MG63 (cell line): ENCODE measurements at regions not wholly inside any gene's neighbourhood (a gene's known extent, or its start where the extent isn't known, plus 50 kb on each side); places are given as distances from the start of the nearest gene placed in this dataset.
A peak's percentile ranks its signal among the peaks of the same experiment; 100 is the strongest.

ENCODE experiments used
- DNase-seq: peaks from one replicate; pipeline ENCODE4 v3.0.0-alpha.2; 2020
- H3K27me3 ChIP-seq: fragments of 250-450 bp; sonication (Bioruptor Pico); 2 replicates; pipeline ENCODE4 v1.5.1; 2020; ENCODE audit warnings: mild to moderate bottlenecking, moderate library complexity
- H3K36me3 ChIP-seq: fragments of 250-450 bp; sonication (Bioruptor Pico); 2 replicates; pipeline ENCODE4 v1.5.1; 2020; ENCODE audit warnings: mild to moderate bottlenecking, moderate library complexity
- H3K4me3 ChIP-seq: fragments of 250-450 bp; sonication (Bioruptor Pico); 2 replicates; pipeline ENCODE4 v1.5.1; 2020; ENCODE audit warnings: mild to moderate bottlenecking, moderate library complexity
- H3K9me3 ChIP-seq: fragments of 250-450 bp; sonication (Bioruptor Pico); 2 replicates; pipeline ENCODE4 v1.5.1; 2020; ENCODE audit warnings: mild to moderate bottlenecking, moderate library complexity

GRCh38 chr20:57009355-57009754, 257.1 kb downstream of the BMP7 start:
- Histone ChIP-seq H3K9me3 (no peaks in the 10 kb centered on the region), H3K27me3 (no peaks in the 10 kb centered on the region; the same call in 1 of the 2 replicates), H3K4me3 (no peak overlapping the region), H3K36me3 (no peaks in the 10 kb centered on the region)
- DNase-seq = no peak

GRCh38 chr20:57009775-57010174, 256.7 kb downstream of the BMP7 start:
- H3K27me3 ChIP-seq = no peaks in the 10 kb centered on the region; the same call in 1 of the 2 replicates
- H3K9me3 ChIP-seq = no peaks in the 10 kb centered on the region
- DNase-seq = no peak
- no peaks in the 10 kb centered on the region for H3K36me3 ChIP-seq
- no peak overlapping the region for H3K4me3 ChIP-seq

DNA sequence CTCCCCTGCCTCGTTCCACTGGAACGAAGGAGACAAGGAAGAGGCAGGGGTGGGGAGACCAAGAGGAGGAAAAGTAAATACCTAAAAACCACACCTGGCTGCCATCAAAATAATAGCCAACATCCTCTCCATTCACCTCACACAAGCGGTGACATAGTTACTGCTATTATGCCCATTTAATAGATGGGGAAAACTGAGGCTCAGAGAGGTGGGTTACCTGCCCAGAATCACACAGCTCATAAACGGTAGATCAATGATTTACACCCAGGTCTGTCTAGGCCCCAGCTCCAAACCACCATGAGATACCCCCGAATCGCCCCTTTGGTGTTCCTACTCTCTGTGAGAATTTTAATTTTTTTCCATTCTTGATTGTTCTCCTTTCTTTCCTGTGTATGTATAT, 253.8 kb downstream of the BMP7 start:
- H3K36me3 ChIP-seq = no peaks in the 10 kb centered on the region
- no peaks in the 10 kb centered on the region for H3K9me3 ChIP-seq
- no peak overlapping the region for H3K4me3 ChIP-seq
- H3K27me3 ChIP-seq = no peaks in the 10 kb centered on the region
- DNase-seq = no peak

DNA sequence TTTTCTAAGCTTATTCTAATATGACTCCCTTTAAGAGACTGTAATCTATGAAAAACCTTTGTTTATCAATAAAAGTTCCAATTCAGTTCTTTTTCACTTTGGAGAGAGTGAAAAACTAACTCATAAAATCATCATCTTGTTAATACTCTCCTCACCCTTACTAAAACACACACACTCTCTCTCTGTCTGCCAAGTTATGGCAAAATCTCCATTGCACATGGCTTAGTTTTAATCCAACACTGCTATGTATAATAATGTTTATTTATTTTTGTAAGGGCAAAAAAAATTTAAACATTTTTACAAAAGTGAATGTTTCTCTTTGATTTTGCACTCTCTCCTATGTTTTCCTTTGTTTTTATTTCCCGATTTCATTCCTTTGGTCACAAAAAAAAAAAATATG, 253.2 kb downstream of the BMP7 start:
- DNase-seq = no peak

DNA sequence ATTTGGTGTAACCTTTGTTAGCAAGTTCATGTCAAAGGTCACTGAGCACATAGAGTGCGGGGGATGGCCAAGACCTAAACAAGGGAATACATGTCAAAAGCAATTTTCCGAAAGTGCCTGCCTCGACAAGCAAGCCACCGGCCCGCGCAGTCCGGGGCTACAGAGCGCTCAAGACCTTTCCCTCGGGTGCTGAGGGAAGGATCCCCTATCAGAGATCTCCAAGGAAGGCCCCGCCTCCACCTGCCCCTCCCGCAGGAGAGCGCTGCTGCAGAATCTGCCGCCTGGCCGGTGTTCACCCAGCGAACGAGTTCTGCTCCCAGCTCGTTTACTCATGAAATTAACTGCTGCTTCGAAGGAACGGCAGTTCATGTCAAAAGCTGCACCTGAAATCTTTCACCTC, 252.7 kb downstream of the BMP7 start:
- Histone ChIP-seq H3K9me3 (no peaks in the 10 kb centered on the region), H3K36me3 (no peaks in the 10 kb centered on the region), H3K27me3 (no peaks in the 10 kb centered on the region), H3K4me3 (no peak overlapping the region)
- no peak for DNase-seq

More for the DNA sequence above, 253.2 kb downstream of the BMP7 start:
- H3K4me3 ChIP-seq = no peak overlapping the region
- H3K9me3 ChIP-seq = no peaks in the 10 kb centered on the region
- H3K27me3 ChIP-seq = no peaks in the 10 kb centered on the region
- no peaks in the 10 kb centered on the region for H3K36me3 ChIP-seq

- DNase-seq = no peak
- Histone ChIP-seq H3K36me3 (no peaks in the 10 kb centered on the region), H3K27me3 (no peaks in the 10 kb centered on the region), H3K4me3 (no peak overlapping the region), H3K9me3 (no peaks in the 10 kb centered on the region; the same call in 1 of the 2 replicates)
These were observed 246.1 kb downstream of the BMP7 start for GRCh38 chr20:57020364-57020763.

DNA sequence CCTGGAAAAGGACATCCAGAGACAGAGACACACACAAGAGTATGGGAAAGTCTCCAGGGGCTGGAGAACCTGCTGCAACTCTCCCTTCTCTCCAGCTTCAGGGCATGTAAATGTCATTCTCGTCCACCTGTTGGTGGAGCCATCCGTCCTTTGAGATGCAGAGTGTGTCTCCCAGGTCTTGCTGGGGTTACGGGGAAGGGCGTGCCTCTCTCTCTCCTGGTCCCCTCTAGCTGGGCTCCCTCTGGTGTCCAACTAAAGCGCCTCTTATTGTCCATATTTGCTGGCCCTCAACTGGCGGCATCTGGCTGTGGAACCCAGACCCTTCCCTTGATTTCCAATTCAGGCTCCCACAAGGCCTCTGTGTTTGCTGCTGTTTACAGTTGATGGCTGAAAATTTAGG, 244.1 kb downstream of the BMP7 start:
- no peak for DNase-seq
- H3K9me3 ChIP-seq = no peaks in the 10 kb centered on the region; the same call in 1 of the 2 replicates
- no peaks in the 10 kb centered on the region for H3K36me3 ChIP-seq
- no peaks in the 10 kb centered on the region for H3K27me3 ChIP-seq
- H3K4me3 ChIP-seq = no peak overlapping the region

- Histone ChIP-seq H3K36me3 (no peaks in the 10 kb centered on the region), H3K4me3 (no peak overlapping the region), H3K9me3 (no peaks in the 10 kb centered on the region; the same call in 1 of the 2 replicates), H3K27me3 (no peaks in the 10 kb centered on the region)
- no peak for DNase-seq
These were observed 243.4 kb downstream of the BMP7 start for GRCh38 chr20:57023007-57023406.

- no peak for DNase-seq
- H3K4me3 ChIP-seq = no peak overlapping the region
- H3K9me3 ChIP-seq = no peaks in the 10 kb centered on the region; the same call in 1 of the 2 replicates
- no peaks in the 10 kb centered on the region for H3K36me3 ChIP-seq
- no peaks in the 10 kb centered on the region for H3K27me3 ChIP-seq
These were observed 242.4 kb downstream of the BMP7 start for GRCh38 chr20:57023997-57024396.

GRCh38 chr20:57024849-57025248, 241.6 kb downstream of the BMP7 start:
- DNase-seq = no peak
- no peaks in the 10 kb centered on the region for H3K27me3 ChIP-seq

DNA sequence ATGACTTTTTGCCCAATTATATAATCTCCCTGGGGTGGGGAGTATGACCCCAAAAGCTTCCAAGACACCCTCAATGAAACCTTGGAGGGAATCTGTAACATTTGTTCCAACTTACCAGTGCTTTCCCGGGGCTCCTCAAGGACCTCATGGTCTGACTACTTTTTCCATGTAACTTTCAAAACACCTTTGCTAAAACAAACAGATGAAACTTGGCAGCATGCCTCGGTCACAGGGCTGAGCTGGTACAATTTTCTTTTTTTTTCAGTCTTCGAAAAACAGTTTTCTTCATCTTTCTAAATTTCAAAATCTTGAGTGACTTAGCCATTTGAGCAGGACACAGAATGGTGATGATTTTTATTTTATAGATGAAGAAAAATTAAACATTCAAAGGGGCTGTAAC, 241.2 kb downstream of the BMP7 start:
- no peaks in the 10 kb centered on the region; the same call in 1 of the 2 replicates for H3K9me3 ChIP-seq
- H3K27me3 ChIP-seq = no peaks in the 10 kb centered on the region
- no peaks in the 10 kb centered on the region for H3K36me3 ChIP-seq
- no peak overlapping the region for H3K4me3 ChIP-seq
- DNase-seq = no peak

More at GRCh38 chr20:57024849-57025248, 241.6 kb downstream of the BMP7 start:
- no peak overlapping the region for H3K4me3 ChIP-seq
- H3K36me3 ChIP-seq = no peaks in the 10 kb centered on the region
- H3K9me3 ChIP-seq = no peaks in the 10 kb centered on the region; the same call in 1 of the 2 replicates

GRCh38 chr20:57025666-57026224, 240.7 kb downstream of the BMP7 start:
- no peak for DNase-seq
- H3K4me3 ChIP-seq = no peak overlapping the region
- H3K27me3 ChIP-seq = no peaks in the 10 kb centered on the region
- no peaks in the 10 kb centered on the region; the same call in 1 of the 2 replicates for H3K9me3 ChIP-seq
- H3K36me3 ChIP-seq = no peaks in the 10 kb centered on the region

DNA sequence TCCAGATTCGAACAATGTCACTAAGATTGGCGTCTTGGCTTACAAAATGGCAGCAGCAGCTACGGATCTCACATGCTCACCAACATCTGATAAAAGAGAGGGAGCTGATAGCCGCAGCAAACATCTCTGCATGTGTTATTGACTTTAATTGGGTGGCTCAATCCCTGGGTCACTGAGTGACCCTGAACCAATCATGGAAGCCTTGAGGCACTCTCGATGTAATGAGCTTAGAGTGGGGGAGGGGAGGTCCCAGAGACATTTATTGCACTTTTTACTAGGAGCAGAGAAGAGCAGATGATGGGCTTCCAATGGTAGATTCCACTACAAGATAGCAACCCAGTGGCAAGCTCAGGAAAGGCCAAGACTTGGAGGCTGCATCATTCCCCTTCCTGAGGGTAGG, 238.7 kb downstream of the BMP7 start:
- H3K36me3 ChIP-seq = no peaks in the 10 kb centered on the region
- H3K27me3 ChIP-seq = no peaks in the 10 kb centered on the region
- no peak for DNase-seq
- no peak overlapping the region for H3K4me3 ChIP-seq
- no peaks in the 10 kb centered on the region; the same call in 1 of the 2 replicates for H3K9me3 ChIP-seq

DNA sequence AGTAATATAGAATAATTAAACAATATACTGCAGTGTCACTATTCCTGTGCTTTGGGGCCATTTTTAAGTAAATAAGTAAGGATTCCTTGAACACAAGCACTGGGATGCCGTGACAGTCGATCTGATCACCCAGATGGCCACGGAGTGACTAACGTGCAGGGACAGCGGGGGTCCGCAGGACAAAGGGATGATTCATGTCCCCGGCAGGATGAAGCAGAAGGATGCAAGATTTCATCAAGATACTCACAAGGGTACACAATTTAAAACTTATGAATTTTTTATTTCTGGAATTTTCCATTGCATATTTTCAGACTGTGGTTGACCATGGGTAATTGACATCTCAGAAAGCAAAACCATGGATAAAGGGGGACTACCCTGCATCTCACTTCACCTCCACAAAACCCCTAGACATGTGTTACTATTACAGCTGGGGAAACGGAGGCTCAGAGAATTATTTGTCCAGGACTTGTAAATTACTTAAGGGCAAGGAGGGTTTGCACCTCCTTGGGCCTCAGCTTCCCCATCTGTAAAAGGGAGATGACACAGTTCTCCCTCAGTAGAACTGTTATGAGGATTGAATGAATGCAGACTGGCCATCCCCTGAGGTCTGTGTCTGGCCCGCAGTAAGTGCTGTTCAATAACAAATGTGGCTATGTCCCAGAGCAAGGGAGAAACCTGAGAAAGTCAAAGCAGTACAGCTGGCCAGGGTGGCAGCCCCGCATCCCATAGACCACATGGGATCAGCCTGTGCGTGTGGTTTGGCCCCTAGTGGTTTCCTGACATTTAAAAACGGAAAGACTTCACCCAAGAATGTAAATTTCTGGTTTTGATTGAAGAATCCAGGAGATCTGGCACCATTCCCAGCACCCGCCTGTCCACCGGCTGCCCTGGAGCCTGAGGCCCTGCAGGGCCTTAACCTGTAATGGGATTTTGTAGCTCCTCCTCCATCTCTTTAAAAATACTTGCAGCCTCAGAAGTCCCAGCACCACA, 235.5 kb downstream of the BMP7 start:
- Histone ChIP-seq H3K36me3 (no peaks in the 10 kb centered on the region), H3K4me3 (no peak overlapping the region), H3K27me3 (no peaks in the 10 kb centered on the region), H3K9me3 (peaks cover 11% of the 10 kb centered on the region)
- peak; percentile 88 for DNase-seq

GRCh38 chr20:57031867-57032355, 234.5 kb downstream of the BMP7 start:
- no peaks in the 10 kb centered on the region for H3K27me3 ChIP-seq
- no peak overlapping the region for H3K4me3 ChIP-seq
- H3K36me3 ChIP-seq = no peaks in the 10 kb centered on the region
- DNase-seq = no peak
- H3K9me3 ChIP-seq = peaks cover 11% of the 10 kb centered on the region

DNA sequence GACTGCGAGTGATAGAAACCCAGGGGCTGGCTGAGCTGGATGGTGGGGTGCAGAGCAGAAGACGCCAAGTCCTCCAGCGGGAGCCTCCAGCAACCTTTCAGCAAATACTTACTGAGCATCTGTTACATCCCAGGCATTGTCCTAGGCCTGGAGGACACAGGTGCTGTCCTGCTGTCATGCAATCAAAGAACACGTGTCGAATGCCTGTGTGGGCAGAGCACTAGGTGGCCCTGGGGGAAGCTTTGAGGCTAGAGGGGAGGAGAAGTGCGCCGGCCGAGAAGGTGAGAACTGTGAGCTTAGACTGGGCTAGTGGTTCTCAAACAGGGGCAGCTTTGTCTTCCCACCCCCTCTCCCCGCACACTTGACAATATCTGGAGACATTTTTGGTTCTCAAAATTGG, 233.6 kb downstream of the BMP7 start:
- H3K36me3 ChIP-seq = no peaks in the 10 kb centered on the region
- H3K27me3 ChIP-seq = no peaks in the 10 kb centered on the region
- no peak overlapping the region for H3K4me3 ChIP-seq
- no peak for DNase-seq
- H3K9me3 ChIP-seq = peaks cover 13% of the 10 kb centered on the region

DNA sequence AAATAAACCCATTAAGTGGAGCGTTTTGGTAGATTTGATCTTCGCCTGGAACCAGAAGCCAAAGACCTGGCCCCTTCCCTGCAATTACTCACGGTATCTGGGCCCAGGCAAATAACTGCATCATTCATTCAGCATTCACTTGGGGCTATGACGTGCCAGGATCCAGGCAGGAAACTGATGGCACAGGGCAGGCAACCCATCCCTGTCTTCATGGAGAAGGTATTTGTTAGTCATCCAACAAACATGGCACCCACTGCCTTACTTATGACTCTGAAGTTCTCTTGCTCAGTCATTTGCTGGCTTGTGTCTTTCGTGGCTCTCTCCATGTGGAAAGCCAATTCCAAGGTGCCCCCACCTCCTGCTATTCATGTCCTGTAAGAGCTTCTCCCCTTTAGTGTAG, 232.4 kb downstream of the BMP7 start:
- peak; percentile 75 for DNase-seq

More for the DNA sequence above, 232.4 kb downstream of the BMP7 start:
- Histone ChIP-seq H3K4me3 (no peak overlapping the region), H3K9me3 (peaks cover 13% of the 10 kb centered on the region), H3K36me3 (no peaks in the 10 kb centered on the region), H3K27me3 (no peaks in the 10 kb centered on the region)
